ENCODE measurements at regions not wholly inside any gene's neighbourhood (a gene's known extent, or its start where the extent isn't known, plus 50 kb on each side); places are given as distances from the start of the nearest gene placed in this dataset.

- DNase-seq (ENCODE audit: low spot score), result no peak
- 92% methylated on average over 13 of the region's 13 CpGs for WGBS
- no peaks in the 10 kb centered on the region for H3K9me3 ChIP-seq (ENCODE audit: control insufficient read depth in 4 of 4, low read length in 3 of 4)
- no peak overlapping the region for H3K27ac ChIP-seq (ENCODE audit: low read depth in 1 of 2, low read length in 2 of 2)
- H3K4me1 ChIP-seq (ENCODE audit: control insufficient read depth in 4 of 4, insufficient read depth in 4 of 4, low read length in 3 of 4), result no peaks in the 10 kb centered on the region
- TF ChIP-seq ATF3 (IDR thresholded peaks at IDR 0.05) (no peak), SP1 (IDR thresholded peaks at IDR 0.05) (no peak), TAF1 (conservative IDR thresholded peaks at IDR 0.05) (no peak)
- peaks cover 0 to 22% (median 2%) of the 10 kb centered on the region in 4 donors for H3K36me3 ChIP-seq (ENCODE audit: control insufficient read depth in 4 of 4, insufficient read depth in 3 of 4, low read depth in 1 of 4, low read length in 3 of 4)
- H3K4me3 ChIP-seq (ENCODE audit: low read depth in 1 of 3, low read length in 3 of 3), result no peak overlapping the region
- H3K9ac ChIP-seq (ENCODE audit: low read depth in 1 of 2, low read length in 2 of 2), result no peak overlapping the region
- H3K27me3 ChIP-seq (ENCODE audit: control insufficient read depth in 4 of 4, insufficient read depth in 4 of 4, low read length in 3 of 4), result no peaks in the 10 kb centered on the region
These were observed 71.8 kb downstream of the PTPRS start for GRCh38 chr19:5268801-5269200.

GRCh38 chr19:5265260-5265659 lies 75.4 kb downstream of the PTPRS start:
- TF ChIP-seq GABPA (IDR thresholded peaks at IDR 0.05 in 1 of 2, conservative IDR thresholded peaks at IDR 0.05 in 1 of 2), result no peak
- TF ChIP-seq MAX (IDR thresholded peaks at IDR 0.05), result no peak
- no peak for TF ChIP-seq ZBTB33 (IDR thresholded peaks at IDR 0.05)
- TF ChIP-seq FOXA2 (IDR thresholded peaks at IDR 0.05), result no peak
- no peak for TF ChIP-seq YY1 (IDR thresholded peaks at IDR 0.05)
- no peak for TF ChIP-seq RAD21 (IDR thresholded peaks at IDR 0.05)
- TF ChIP-seq NR2F2 (IDR thresholded peaks at IDR 0.05), result no peak
- no peak for TF ChIP-seq SP1 (IDR thresholded peaks at IDR 0.05)
- no peaks in the 10 kb centered on the region for H3K9me3 ChIP-seq (ENCODE audit: control insufficient read depth in 4 of 4, low read length in 3 of 4)
- peaks cover 0 to 14% (median 0%) of the 10 kb centered on the region in 4 donors for H3K36me3 ChIP-seq (ENCODE audit: control insufficient read depth in 4 of 4, insufficient read depth in 3 of 4, low read depth in 1 of 4, low read length in 3 of 4)
- 88% methylated on average over 9 of the region's 9 CpGs for WGBS
- H3K4me3 ChIP-seq (ENCODE audit: low read depth in 1 of 3, low read length in 3 of 3), result no peak overlapping the region
- H3K27ac ChIP-seq (ENCODE audit: low read depth in 1 of 2, low read length in 2 of 2), result no peak overlapping the region
- H3K4me1 ChIP-seq (ENCODE audit: control insufficient read depth in 4 of 4, insufficient read depth in 4 of 4, low read length in 3 of 4), result no peaks in the 10 kb centered on the region
- no peak overlapping the region for H3K9ac ChIP-seq (ENCODE audit: low read depth in 1 of 2, low read length in 2 of 2)
- no peaks in the 10 kb centered on the region for H3K27me3 ChIP-seq (ENCODE audit: control insufficient read depth in 4 of 4, insufficient read depth in 4 of 4, low read length in 3 of 4)
- no peak for DNase-seq (ENCODE audit: low spot score)

- DNase-seq (ENCODE audit: low spot score), result no peak
- H3K27ac ChIP-seq (ENCODE audit: low read depth in 1 of 2, low read length in 2 of 2), result no peak overlapping the region
- H3K36me3 ChIP-seq (ENCODE audit: control insufficient read depth in 4 of 4, insufficient read depth in 3 of 4, low read depth in 1 of 4, low read length in 3 of 4), result peaks cover 0 to 14% (median 1%) of the 10 kb centered on the region in 4 donors
- TF ChIP-seq RXRA (IDR thresholded peaks at IDR 0.05) (no peak), MAX (IDR thresholded peaks at IDR 0.05) (no peak)
- H3K4me3 ChIP-seq (ENCODE audit: low read depth in 1 of 3, low read length in 3 of 3), result no peak overlapping the region
- peaks cover 0 to 3% (median 0%) of the 10 kb centered on the region in 4 donors for H3K4me1 ChIP-seq (ENCODE audit: control insufficient read depth in 4 of 4, insufficient read depth in 4 of 4, low read length in 3 of 4)
- 93% methylated on average over 7 of the region's 7 CpGs for WGBS
- H3K9ac ChIP-seq (ENCODE audit: low read depth in 1 of 2, low read length in 2 of 2), result no peak overlapping the region
- H3K27me3 ChIP-seq (ENCODE audit: control insufficient read depth in 4 of 4, insufficient read depth in 4 of 4, low read length in 3 of 4), result no peaks in the 10 kb centered on the region
- no peaks in the 10 kb centered on the region for H3K9me3 ChIP-seq (ENCODE audit: control insufficient read depth in 4 of 4, low read length in 3 of 4)
These were observed 76.2 kb downstream of the PTPRS start for GRCh38 chr19:5264453-5264852.

GRCh38 chr19:5263615-5264014 lies 77.0 kb downstream of the PTPRS start:
- 92% methylated on average over 23 of the region's 23 CpGs for WGBS
- no peak overlapping the region for H3K9ac ChIP-seq (ENCODE audit: low read depth in 1 of 2, low read length in 2 of 2)
- DNase-seq (ENCODE audit: low spot score), result no peak
- H3K4me3 ChIP-seq (ENCODE audit: low read depth in 1 of 3, low read length in 3 of 3), result no peak overlapping the region
- H3K27me3 ChIP-seq (ENCODE audit: control insufficient read depth in 4 of 4, insufficient read depth in 4 of 4, low read length in 3 of 4), result no peaks in the 10 kb centered on the region
- no peaks in the 10 kb centered on the region for H3K9me3 ChIP-seq (ENCODE audit: control insufficient read depth in 4 of 4, low read length in 3 of 4)
- H3K4me1 ChIP-seq (ENCODE audit: control insufficient read depth in 4 of 4, insufficient read depth in 4 of 4, low read length in 3 of 4), result peaks cover 0 to 3% (median 0%) of the 10 kb centered on the region in 4 donors
- peaks cover 0 to 14% (median 1%) of the 10 kb centered on the region in 4 donors for H3K36me3 ChIP-seq (ENCODE audit: control insufficient read depth in 4 of 4, insufficient read depth in 3 of 4, low read depth in 1 of 4, low read length in 3 of 4)
- H3K27ac ChIP-seq (ENCODE audit: low read depth in 1 of 2, low read length in 2 of 2), result no peak overlapping the region
- no peak for TF ChIP-seq REST (IDR thresholded peaks at IDR 0.05)
- no peak for TF ChIP-seq JUND (IDR thresholded peaks at IDR 0.05)
- no peak for TF ChIP-seq RAD21 (IDR thresholded peaks at IDR 0.05)
- no peak for TF ChIP-seq FOXA2 (IDR thresholded peaks at IDR 0.05)
- TF ChIP-seq ZBTB33 (IDR thresholded peaks at IDR 0.05), result no peak
- no peak for TF ChIP-seq RXRA (IDR thresholded peaks at IDR 0.05)
- TF ChIP-seq GABPA (IDR thresholded peaks at IDR 0.05 in 1 of 2, conservative IDR thresholded peaks at IDR 0.05 in 1 of 2), result no peak

Measured in liver (tissue), 7 donors.